ENCODE measurements at regions not wholly inside any gene's neighbourhood (a gene's known extent, or its start where the extent isn't known, plus 50 kb on each side); places are given as distances from the start of the nearest gene placed in this dataset.

DNA sequence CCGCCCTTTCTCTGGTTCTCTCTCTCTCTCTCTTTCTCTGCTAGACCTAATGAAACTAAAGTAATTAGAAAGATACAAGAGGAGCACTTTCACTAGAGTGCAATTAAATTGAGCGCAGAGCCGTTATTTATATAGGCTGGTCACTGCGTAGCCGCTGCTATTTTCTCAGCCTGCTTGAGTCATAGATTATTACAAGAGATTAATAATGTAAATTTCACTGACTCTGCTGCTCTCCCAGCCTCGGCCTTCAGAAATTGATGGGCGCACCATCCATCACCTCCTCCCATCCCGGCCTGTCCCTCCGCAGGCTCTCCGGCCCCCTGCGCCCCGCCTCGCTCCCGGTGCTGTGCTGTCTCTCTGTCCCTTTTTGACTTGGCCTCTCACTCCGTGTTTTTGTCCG lies 268.0 kb upstream of the MVB12B start:
- Histone ChIP-seq H3K27ac (ENCODE audit: low read depth, low read length) (no peak overlapping the region), H4K5ac (ENCODE audit: insufficient read length, low read depth, low read length) (no peak overlapping the region), H3K4ac (replicated peaks; ENCODE audit: insufficient read length, low read depth, low read length) (no peak overlapping the region), H3K14ac (ENCODE audit: insufficient read length) (no peak overlapping the region), H2AK5ac (ENCODE audit: low read depth, low read length) (no peak overlapping the region), H4K20me1 (replicated peaks in 1 of 2; ENCODE audit: control insufficient read depth in 1 of 2, insufficient read depth in 2 of 2, low read length in 2 of 2) (peaks cover 0 to 2% of the 10 kb centered on the region in 2 experiments), H3K56ac (replicated peaks; ENCODE audit: insufficient read length, low read depth, low read length) (no peak overlapping the region), H3K4me3 (ENCODE audit: extremely low read depth in 1 of 4, insufficient read depth in 2 of 4, low read depth in 3 of 4, low read length in 4 of 4) (no peak overlapping the region), H4K8ac (ENCODE audit: extremely low read depth, insufficient read depth, low read length) (no peak overlapping the region), H3K23ac (ENCODE audit: insufficient read length) (no peak overlapping the region), H3K4me1 (replicated peaks in 1 of 4; ENCODE audit: control insufficient read depth in 3 of 4, insufficient read depth in 4 of 4, low read length in 3 of 4) (no peaks in the 10 kb centered on the region), H3K79me1 (ENCODE audit: low read depth, low read length) (no peaks in the 10 kb centered on the region; the same call in 1 of the 2 replicates), H2AFZ (ENCODE audit: low read length) (no peak overlapping the region), H2BK15ac (ENCODE audit: low read length) (no peak overlapping the region), H2BK5ac (ENCODE audit: low read depth, low read length) (no peak overlapping the region), H2BK120ac (replicated peaks; ENCODE audit: low read depth, low read length) (no peak overlapping the region), H3K36me3 (ENCODE audit: control insufficient read depth in 2 of 4, insufficient read depth in 4 of 4, low read length in 3 of 4) (no peaks in the 10 kb centered on the region), H2BK20ac (ENCODE audit: low read length) (no peak overlapping the region), H3K9ac (replicated peaks in 1 of 4; ENCODE audit: extremely low read depth in 1 of 4, low read depth in 3 of 4, low read length in 3 of 4) (no peak overlapping the region), H4K91ac (replicated peaks; ENCODE audit: insufficient read length, low read length) (no peak overlapping the region), H3K79me2 (ENCODE audit: control insufficient read depth in 1 of 2, insufficient read depth in 2 of 2, low read length in 2 of 2) (no peaks in the 10 kb centered on the region), H3K9me3 (ENCODE audit: insufficient read depth in 2 of 2, low read depth in 1 of 2, low read length in 1 of 2) (no peaks in the 10 kb centered on the region), H3K23me2 (ENCODE audit: low read depth, low read length) (no peaks in the 10 kb centered on the region), H3K27me3 (replicated peaks in 1 of 4; ENCODE audit: control insufficient read depth in 3 of 4, extremely low read depth in 1 of 4, insufficient read depth in 3 of 4, low read length in 3 of 4) (no peaks in the 10 kb centered on the region), H3K4me2 (ENCODE audit: insufficient read depth in 1 of 2, low read depth in 2 of 2, low read length in 2 of 2) (no peak overlapping the region), H2BK12ac (ENCODE audit: low read depth, low read length) (no peak overlapping the region), H3K18ac (ENCODE audit: extremely low read depth, low read length) (no peak overlapping the region)
- no peak for FAIRE-seq
- POLR2A ChIA-PET (ENCODE audit: partially characterized antibody): no interaction called here
- WGBS, 2 experiments (ENCODE audit: extremely low coverage in 1 of 2, insufficient coverage in 1 of 2, insufficient read length in 1 of 2, insufficient replicate concordance in 2 of 2, low coverage in 1 of 2, low lambda C conversion rate in 2 of 2, missing lambda C conversion rate in 1 of 2): 83% methylated on average over 14 of the region's 16 CpGs; no CpG with 5 or more reads in 1 of the 2 experiments
- no peak for DNase-seq (ENCODE audit: low read depth in 1 of 2, low spot score in 2 of 2)
- CTCF ChIA-PET (ENCODE audit: partially characterized antibody): interaction anchor here (0.7 to 2.1 kb wide), 2 partner anchors 9 to 140 kb away, joined by 3 to 6 read pairs; no protein-coding TSS in a partner anchor
- TF ChIP-seq, protein P1, sequence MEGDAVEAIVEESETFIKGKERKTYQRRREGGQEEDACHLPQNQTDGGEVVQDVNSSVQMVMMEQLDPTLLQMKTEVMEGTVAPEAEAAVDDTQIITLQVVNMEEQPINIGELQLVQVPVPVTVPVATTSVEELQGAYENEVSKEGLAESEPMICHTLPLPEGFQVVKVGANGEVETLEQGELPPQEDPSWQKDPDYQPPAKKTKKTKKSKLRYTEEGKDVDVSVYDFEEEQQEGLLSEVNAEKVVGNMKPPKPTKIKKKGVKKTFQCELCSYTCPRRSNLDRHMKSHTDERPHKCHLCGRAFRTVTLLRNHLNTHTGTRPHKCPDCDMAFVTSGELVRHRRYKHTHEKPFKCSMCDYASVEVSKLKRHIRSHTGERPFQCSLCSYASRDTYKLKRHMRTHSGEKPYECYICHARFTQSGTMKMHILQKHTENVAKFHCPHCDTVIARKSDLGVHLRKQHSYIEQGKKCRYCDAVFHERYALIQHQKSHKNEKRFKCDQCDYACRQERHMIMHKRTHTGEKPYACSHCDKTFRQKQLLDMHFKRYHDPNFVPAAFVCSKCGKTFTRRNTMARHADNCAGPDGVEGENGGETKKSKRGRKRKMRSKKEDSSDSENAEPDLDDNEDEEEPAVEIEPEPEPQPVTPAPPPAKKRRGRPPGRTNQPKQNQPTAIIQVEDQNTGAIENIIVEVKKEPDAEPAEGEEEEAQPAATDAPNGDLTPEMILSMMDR (IDR thresholded peaks at IDR 0.05; ENCODE audit: control extremely low read depth in 1 of 3, insufficient read depth in 1 of 3, low read depth in 1 of 3, low read length in 3 of 3): no peak
- TF ChIP-seq RNF2 (IDR thresholded peaks at IDR 0.05; ENCODE audit: borderline replicate concordance, low read depth, low read length, missing control alignments, poor library complexity, severe bottlenecking): no peak
- no peak for TF ChIP-seq POU5F1 (IDR thresholded peaks at IDR 0.05; ENCODE audit: low read depth, low read length)
- TF ChIP-seq SAP30 (IDR thresholded peaks at IDR 0.05; ENCODE audit: insufficient read depth, insufficient replicate concordance, low read length): no peak
- no peak for TF ChIP-seq SP4 (IDR thresholded peaks at IDR 0.05; ENCODE audit: low read length)
- no peak for TF ChIP-seq POLR2A (IDR thresholded peaks at IDR 0.05; ENCODE audit: control extremely low read depth in 1 of 2, low read depth in 2 of 2, low read length in 2 of 2)
- no peak for TF ChIP-seq BCL11A (IDR thresholded peaks at IDR 0.05; ENCODE audit: low read depth in 2 of 2, low read length in 2 of 2)
- TF ChIP-seq TAF7 (optimal IDR thresholded peaks at IDR 0.05; ENCODE audit: borderline replicate concordance, low read depth, low read length): no peak
- no peak for TF ChIP-seq HDAC6 (IDR thresholded peaks at IDR 0.05; ENCODE audit: low read depth, low read length)
- TF ChIP-seq TCF12 (IDR thresholded peaks at IDR 0.05; ENCODE audit: low read depth, low read length): no peak
